GM19328 (cell line): ENCODE measurements at regions not wholly inside any gene's neighbourhood (a gene's known extent, or its start where the extent isn't known, plus 50 kb on each side); places are given as distances from the start of the nearest gene placed in this dataset.

Source experiments
- ATAC-seq: cut with Tn5 transposase; IDR thresholded peaks from one replicate; pipeline ENCODE4 v1.9.1; 2021; ENCODE audit warnings: mild to moderate bottlenecking, moderate library complexity; ENCODE audit not compliant: unreplicated experiment

GRCh38 chr18:10403708-10404107 is 50.7 kb upstream of the APCDD1 start:
- no peak for ATAC-seq

GRCh38 chr18:10404168-10404567 is 50.3 kb upstream of the APCDD1 start:
- no peak for ATAC-seq
